Stomach (tissue), 4 donors: ENCODE measurements at regions not wholly inside any gene's neighbourhood (a gene's known extent, or its start where the extent isn't known, plus 50 kb on each side); places are given as distances from the start of the nearest gene placed in this dataset.

Source experiments
- CTCF ChIP-seq, 7 experiments: fragments of 450-650 bp in 4 of 7; fragments of 200-600 bp in 3 of 7; sonication (generic) in 3 of 7; IDR thresholded peaks; one replicate each; pipeline ENCODE4 v1.5.1; 2016 to 2019; ENCODE audit warnings: antibody characterized with exemption in 7 of 7, control low read depth in 2 of 7, mild to moderate bottlenecking in 1 of 7
- POLR2A ChIP-seq, 4 donors: fragments of 450-650 bp; IDR thresholded peaks; one replicate each; pipeline ENCODE4 v1.6.1; 2016; ENCODE audit warnings: antibody characterized with exemption in 4 of 4, control low read depth in 2 of 4, mild to moderate bottlenecking in 1 of 4, moderate library complexity in 1 of 4
- POLR2AphosphoS5 ChIP-seq, 3 donors: sonication (generic); formaldehyde crosslinking; IDR thresholded peaks; one replicate each; pipeline ENCODE4 v1.6.1; 2016; ENCODE audit warnings: antibody characterized with exemption in 3 of 3

- no peak for TF ChIP-seq POLR2A (IDR thresholded peaks at IDR 0.05)
- TF ChIP-seq CTCF (IDR thresholded peaks at IDR 0.05): no peak
- no peak for TF ChIP-seq POLR2AphosphoS5 (IDR thresholded peaks at IDR 0.05)
Observed at GRCh38 chr1:29756901-29757725, 520.8 kb downstream of the PTPRU start.
